GM12872 (cell line): ENCODE measurements at regions not wholly inside any gene's neighbourhood (a gene's known extent, or its start where the extent isn't known, plus 50 kb on each side); places are given as distances from the start of the nearest gene placed in this dataset.

ENCODE experiments used
- CTCF ChIP-seq: IDR thresholded peaks from 3 replicates; pipeline ENCODE4 v1.5.1; 2011; ENCODE audit warnings: low read depth, mild to moderate bottlenecking, low read length, moderate library complexity; ENCODE audit not compliant: insufficient read depth

- TF ChIP-seq CTCF = no peak
Observed at GRCh38 chr13:62371737-62372136, 956.1 kb upstream of the PCDH20 start.

GRCh38 chr13:62360609-62361008 lies 945.0 kb upstream of the PCDH20 start:
- TF ChIP-seq CTCF = no peak

GRCh38 chr13:62358646-62358932 lies 942.9 kb upstream of the PCDH20 start:
- TF ChIP-seq CTCF = no peak

GRCh38 chr13:62357887-62358645 lies 942.4 kb upstream of the PCDH20 start:
- peak; percentile 78 for TF ChIP-seq CTCF

- TF ChIP-seq CTCF = no peak
Observed at GRCh38 chr13:62356977-62357376, 941.3 kb upstream of the PCDH20 start.

GRCh38 chr13:62337109-62337880 lies 921.6 kb upstream of the PCDH20 start:
- no peak for TF ChIP-seq CTCF

- no peak for TF ChIP-seq CTCF
Observed at GRCh38 chr13:62336507-62336906, 920.9 kb upstream of the PCDH20 start.
